GM12891 (cell line): ENCODE measurements at regions not wholly inside any gene's neighbourhood (a gene's known extent, or its start where the extent isn't known, plus 50 kb on each side); places are given as distances from the start of the nearest gene placed in this dataset.

Experiments
- PAX5 ChIP-seq: IDR thresholded peaks from 2 replicates; pipeline ENCODE4 v1.6.1; 2011; ENCODE audit warnings: low read length, moderate library complexity, mild to moderate bottlenecking; ENCODE audit not compliant: insufficient read depth, severe bottlenecking
- POLR2A ChIP-seq: IDR thresholded peaks from 2 replicates; pipeline ENCODE4 v1.6.1; 2011; ENCODE audit warnings: low read depth, low read length, control low read depth
- POLR2AphosphoS5 ChIP-seq: IDR thresholded peaks from 2 replicates; pipeline ENCODE4 v1.6.1; 2011; ENCODE audit warnings: low read depth, low read length, control low read depth
- SPI1 ChIP-seq: IDR thresholded peaks from 2 replicates; pipeline ENCODE4 v1.6.1; 2011; ENCODE audit warnings: low read depth, low read length, control low read depth
- TAF1 ChIP-seq: IDR thresholded peaks from 2 replicates; pipeline ENCODE4 v1.6.1; 2011; ENCODE audit warnings: low read depth, low read length, control low read depth

DNA sequence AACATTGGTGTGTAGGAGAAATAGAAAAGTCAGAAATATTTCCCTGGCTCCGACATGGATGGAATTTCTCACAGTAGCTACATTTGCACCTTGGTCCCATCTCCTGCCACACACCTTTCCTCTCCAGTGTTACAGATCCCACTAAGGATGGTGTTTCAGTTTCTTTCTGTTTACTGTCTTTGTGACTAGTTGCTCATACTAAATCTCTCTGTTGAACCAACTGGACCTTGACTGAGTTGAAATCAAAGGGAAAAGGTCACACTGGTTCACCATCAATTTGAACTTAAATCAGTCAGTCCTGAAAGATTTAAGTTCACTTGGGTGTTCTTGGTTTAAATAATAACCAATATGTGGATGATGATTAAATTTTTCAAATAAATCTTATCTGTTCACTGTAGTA lies 754.2 kb downstream of the OTOL1 start:
- no peak for TF ChIP-seq POLR2A
- no peak for TF ChIP-seq TAF1
- no peak for TF ChIP-seq POLR2AphosphoS5
- TF ChIP-seq SPI1: no peak
- no peak for TF ChIP-seq PAX5
